Panc1 (cell line): ENCODE measurements at regions not wholly inside any gene's neighbourhood (a gene's known extent, or its start where the extent isn't known, plus 50 kb on each side); places are given as distances from the start of the nearest gene placed in this dataset.

Experiments used
- CTCF ChIP-seq: fragments of 450-650 bp; IDR thresholded peaks from 2 replicates; pipeline ENCODE4 v1.5.1; 2017; ENCODE audit warnings: mild to moderate bottlenecking
- POLR2AphosphoS5 ChIP-seq: IDR thresholded peaks from 2 replicates; pipeline ENCODE4 v1.6.1; 2012; ENCODE audit warnings: mild to moderate bottlenecking, low read depth, low read length, moderate library complexity
- REST ChIP-seq, 2 experiments: IDR thresholded peaks; 2 replicates each; pipeline ENCODE4 v1.6.1; 2011 to 2012; ENCODE audit warnings: low read depth in 2 of 2, control low read depth in 1 of 2, low read length in 1 of 2, mild to moderate bottlenecking in 1 of 2, moderate library complexity in 1 of 2; ENCODE audit not compliant: insufficient read depth in 1 of 2
- SIN3A ChIP-seq: IDR thresholded peaks from 2 replicates; pipeline ENCODE4 v1.6.1; 2012; ENCODE audit warnings: low read depth, mild to moderate bottlenecking, low read length, moderate library complexity, borderline replicate concordance; ENCODE audit not compliant: insufficient read depth
- TCF7L2 ChIP-seq: IDR thresholded peaks from 2 replicates; pipeline ENCODE4 v1.6.1; 2011; ENCODE audit warnings: mild to moderate bottlenecking, low read depth, low read length, inconsistent platforms

GRCh38 chr9:113648586-113648985 lies 185.1 kb downstream of the RGS3 start:
- TF ChIP-seq CTCF (no peak), REST (IDR thresholded peaks at IDR 0.05; ENCODE audit: insufficient read depth in 1 of 2, low read depth in 2 of 2, low read length in 1 of 2) (no peak), POLR2AphosphoS5 (no peak), TCF7L2 (no peak), SIN3A (no peak)
